ENCODE measurements at regions not wholly inside any gene's neighbourhood (a gene's known extent, or its start where the extent isn't known, plus 50 kb on each side); places are given as distances from the start of the nearest gene placed in this dataset.

- TF ChIP-seq, protein P1, sequence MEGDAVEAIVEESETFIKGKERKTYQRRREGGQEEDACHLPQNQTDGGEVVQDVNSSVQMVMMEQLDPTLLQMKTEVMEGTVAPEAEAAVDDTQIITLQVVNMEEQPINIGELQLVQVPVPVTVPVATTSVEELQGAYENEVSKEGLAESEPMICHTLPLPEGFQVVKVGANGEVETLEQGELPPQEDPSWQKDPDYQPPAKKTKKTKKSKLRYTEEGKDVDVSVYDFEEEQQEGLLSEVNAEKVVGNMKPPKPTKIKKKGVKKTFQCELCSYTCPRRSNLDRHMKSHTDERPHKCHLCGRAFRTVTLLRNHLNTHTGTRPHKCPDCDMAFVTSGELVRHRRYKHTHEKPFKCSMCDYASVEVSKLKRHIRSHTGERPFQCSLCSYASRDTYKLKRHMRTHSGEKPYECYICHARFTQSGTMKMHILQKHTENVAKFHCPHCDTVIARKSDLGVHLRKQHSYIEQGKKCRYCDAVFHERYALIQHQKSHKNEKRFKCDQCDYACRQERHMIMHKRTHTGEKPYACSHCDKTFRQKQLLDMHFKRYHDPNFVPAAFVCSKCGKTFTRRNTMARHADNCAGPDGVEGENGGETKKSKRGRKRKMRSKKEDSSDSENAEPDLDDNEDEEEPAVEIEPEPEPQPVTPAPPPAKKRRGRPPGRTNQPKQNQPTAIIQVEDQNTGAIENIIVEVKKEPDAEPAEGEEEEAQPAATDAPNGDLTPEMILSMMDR (IDR thresholded peaks at IDR 0.05), result no peak
- no peak for TF ChIP-seq POLR2A (IDR thresholded peaks at IDR 0.05)
- no peak for TF ChIP-seq POLR2AphosphoS5 (IDR thresholded peaks at IDR 0.05)
Measured at GRCh38 chr12:60399064-60399463, 803.2 kb downstream of the SLC16A7 start.

All from sigmoid colon (tissue), 4 donors.